ENCODE measurements at regions not wholly inside any gene's neighbourhood (a gene's known extent, or its start where the extent isn't known, plus 50 kb on each side); places are given as distances from the start of the nearest gene placed in this dataset.

GRCh38 chr6:146901940-146902816, 302.0 kb upstream of the STXBP5 start:
- TF ChIP-seq, protein P1, sequence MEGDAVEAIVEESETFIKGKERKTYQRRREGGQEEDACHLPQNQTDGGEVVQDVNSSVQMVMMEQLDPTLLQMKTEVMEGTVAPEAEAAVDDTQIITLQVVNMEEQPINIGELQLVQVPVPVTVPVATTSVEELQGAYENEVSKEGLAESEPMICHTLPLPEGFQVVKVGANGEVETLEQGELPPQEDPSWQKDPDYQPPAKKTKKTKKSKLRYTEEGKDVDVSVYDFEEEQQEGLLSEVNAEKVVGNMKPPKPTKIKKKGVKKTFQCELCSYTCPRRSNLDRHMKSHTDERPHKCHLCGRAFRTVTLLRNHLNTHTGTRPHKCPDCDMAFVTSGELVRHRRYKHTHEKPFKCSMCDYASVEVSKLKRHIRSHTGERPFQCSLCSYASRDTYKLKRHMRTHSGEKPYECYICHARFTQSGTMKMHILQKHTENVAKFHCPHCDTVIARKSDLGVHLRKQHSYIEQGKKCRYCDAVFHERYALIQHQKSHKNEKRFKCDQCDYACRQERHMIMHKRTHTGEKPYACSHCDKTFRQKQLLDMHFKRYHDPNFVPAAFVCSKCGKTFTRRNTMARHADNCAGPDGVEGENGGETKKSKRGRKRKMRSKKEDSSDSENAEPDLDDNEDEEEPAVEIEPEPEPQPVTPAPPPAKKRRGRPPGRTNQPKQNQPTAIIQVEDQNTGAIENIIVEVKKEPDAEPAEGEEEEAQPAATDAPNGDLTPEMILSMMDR (IDR thresholded peaks at IDR 0.05), result peak in 4 of 6 experiments; percentile 8 to 40 (median 33)
- TF ChIP-seq POLR2A (IDR thresholded peaks at IDR 0.05), result no peak
